Stomach (tissue), 4 donors: ENCODE measurements at regions not wholly inside any gene's neighbourhood (a gene's known extent, or its start where the extent isn't known, plus 50 kb on each side); places are given as distances from the start of the nearest gene placed in this dataset.
"Not testable (repeated sequence)": the region's sequence is repeated elsewhere in the genome, so short reads cannot be mapped to it uniquely, and the experiment has no call there.

Source experiments
- CTCF ChIP-seq, 7 experiments: fragments of 450-650 bp in 4 of 7; fragments of 200-600 bp in 3 of 7; sonication (generic) in 3 of 7; IDR thresholded peaks; one replicate each; pipeline ENCODE4 v1.5.1; 2016 to 2019; ENCODE audit warnings: antibody characterized with exemption in 7 of 7, control low read depth in 2 of 7, mild to moderate bottlenecking in 1 of 7
- EP300 ChIP-seq: sonication (generic); formaldehyde crosslinking; IDR thresholded peaks from one replicate; pipeline ENCODE4 v1.6.1; 2017; ENCODE audit warnings: antibody characterized with exemption

- not testable (repeated sequence) for TF ChIP-seq EP300; CTCF (IDR thresholded peaks at IDR 0.05)
Measured at GRCh38 chr5:34223158-34223557, 180.1 kb upstream of the C1QTNF3 start.
